ENCODE measurements at regions not wholly inside any gene's neighbourhood (a gene's known extent, or its start where the extent isn't known, plus 50 kb on each side); places are given as distances from the start of the nearest gene placed in this dataset.

- Histone ChIP-seq H3K27me3 (ENCODE audit: control insufficient read depth in 2 of 2, insufficient read depth in 2 of 2, low read length in 2 of 2) (no peaks in the 10 kb centered on the region), H3K4me1 (ENCODE audit: control insufficient read depth in 1 of 2, insufficient read depth in 2 of 2, low read length in 2 of 2) (no peaks in the 10 kb centered on the region), H3K27ac (ENCODE audit: low read depth in 1 of 2, low read length in 2 of 2) (no peak overlapping the region), H3K4me3 (replicated peaks in 1 of 3; ENCODE audit: low read depth in 2 of 3, low read length in 3 of 3) (no peak overlapping the region), H3K79me2 (ENCODE audit: insufficient read depth, low read length) (no peaks in the 10 kb centered on the region), H3K4me2 (replicated peaks; ENCODE audit: extremely low read depth, low read length, poor library complexity, severe bottlenecking) (no peak overlapping the region), H3K9ac (ENCODE audit: insufficient read depth, low read length, poor library complexity, severe bottlenecking) (no peak overlapping the region), H3K9me3 (replicated peaks in 1 of 2; ENCODE audit: control insufficient read depth in 1 of 2, insufficient read depth in 1 of 2, low read length in 2 of 2) (no peaks in the 10 kb centered on the region), H2AFZ (ENCODE audit: insufficient read depth, low read depth, low read length, poor library complexity, severe bottlenecking) (no peak overlapping the region), H4K20me1 (ENCODE audit: insufficient read depth, low read length) (no peaks in the 10 kb centered on the region), H3K36me3 (replicated peaks in 1 of 2; ENCODE audit: control insufficient read depth in 1 of 2, insufficient read depth in 2 of 2, low read length in 2 of 2) (no peaks in the 10 kb centered on the region)
- Mint-ChIP-seq H3K4me1 (no peaks in the 10 kb centered on the region), H3K4me3 (no peak overlapping the region), H3K9me3 (peaks cover 0 to 5% (median 0%) of the 10 kb centered on the region in 7 donors), H3K36me3 (no peaks in the 10 kb centered on the region), H3K27me3 (ENCODE audit: low read depth in 3 of 3) (no peaks in the 10 kb centered on the region), H3K27ac (no peak overlapping the region)
- DNase-seq, result no peak
- WGBS (ENCODE audit: insufficient coverage), result no CpG with 5 or more reads among the region's 5 CpGs
- TF ChIP-seq CTCF (IDR thresholded peaks at IDR 0.05), result no peak
- intact Hi-C loops (cut with micrococcal nuclease), result no loop called here
Observed at GRCh38 chr1:242872521-242872920, 348.0 kb upstream of the PLD5 start.

- H3K9me3 Mint-ChIP-seq, result peaks cover 0 to 5% (median 0%) of the 10 kb centered on the region in 7 donors
- TF ChIP-seq CTCF (IDR thresholded peaks at IDR 0.05), result no peak
- Histone ChIP-seq H3K9ac (ENCODE audit: insufficient read depth, low read length, poor library complexity, severe bottlenecking) (no peak overlapping the region), H3K4me3 (replicated peaks in 1 of 3; ENCODE audit: low read depth in 2 of 3, low read length in 3 of 3) (no peak overlapping the region), H3K27me3 (ENCODE audit: control insufficient read depth in 2 of 2, insufficient read depth in 2 of 2, low read length in 2 of 2) (no peaks in the 10 kb centered on the region), H4K20me1 (ENCODE audit: insufficient read depth, low read length) (no peaks in the 10 kb centered on the region), H3K27ac (ENCODE audit: low read depth in 1 of 2, low read length in 2 of 2) (no peak overlapping the region), H3K36me3 (replicated peaks in 1 of 2; ENCODE audit: control insufficient read depth in 1 of 2, insufficient read depth in 2 of 2, low read length in 2 of 2) (no peaks in the 10 kb centered on the region), H3K4me2 (replicated peaks; ENCODE audit: extremely low read depth, low read length, poor library complexity, severe bottlenecking) (no peak overlapping the region), H2AFZ (ENCODE audit: insufficient read depth, low read depth, low read length, poor library complexity, severe bottlenecking) (no peak overlapping the region), H3K4me1 (ENCODE audit: control insufficient read depth in 1 of 2, insufficient read depth in 2 of 2, low read length in 2 of 2) (no peaks in the 10 kb centered on the region), H3K79me2 (ENCODE audit: insufficient read depth, low read length) (no peaks in the 10 kb centered on the region), H3K9me3 (replicated peaks in 1 of 2; ENCODE audit: control insufficient read depth in 1 of 2, insufficient read depth in 1 of 2, low read length in 2 of 2) (no peaks in the 10 kb centered on the region)
- no peaks in the 10 kb centered on the region for H3K36me3 Mint-ChIP-seq
- no peaks in the 10 kb centered on the region for H3K27me3 Mint-ChIP-seq (ENCODE audit: low read depth in 3 of 3)
- DNase-seq, result no peak
- no CpG with 5 or more reads among the region's 5 CpGs for WGBS (ENCODE audit: insufficient coverage)
- intact Hi-C loops (cut with micrococcal nuclease), result no loop called here
- no peak overlapping the region for H3K4me3 Mint-ChIP-seq
- H3K4me1 Mint-ChIP-seq, result no peaks in the 10 kb centered on the region
- no peak overlapping the region for H3K27ac Mint-ChIP-seq
Observed at GRCh38 chr1:242871471-242872030, 347.1 kb upstream of the PLD5 start.

Measured in CD14-positive monocyte (primary cell).